ENCODE measurements at regions not wholly inside any gene's neighbourhood (a gene's known extent, or its start where the extent isn't known, plus 50 kb on each side); places are given as distances from the start of the nearest gene placed in this dataset.

- TF ChIP-seq, protein P1, sequence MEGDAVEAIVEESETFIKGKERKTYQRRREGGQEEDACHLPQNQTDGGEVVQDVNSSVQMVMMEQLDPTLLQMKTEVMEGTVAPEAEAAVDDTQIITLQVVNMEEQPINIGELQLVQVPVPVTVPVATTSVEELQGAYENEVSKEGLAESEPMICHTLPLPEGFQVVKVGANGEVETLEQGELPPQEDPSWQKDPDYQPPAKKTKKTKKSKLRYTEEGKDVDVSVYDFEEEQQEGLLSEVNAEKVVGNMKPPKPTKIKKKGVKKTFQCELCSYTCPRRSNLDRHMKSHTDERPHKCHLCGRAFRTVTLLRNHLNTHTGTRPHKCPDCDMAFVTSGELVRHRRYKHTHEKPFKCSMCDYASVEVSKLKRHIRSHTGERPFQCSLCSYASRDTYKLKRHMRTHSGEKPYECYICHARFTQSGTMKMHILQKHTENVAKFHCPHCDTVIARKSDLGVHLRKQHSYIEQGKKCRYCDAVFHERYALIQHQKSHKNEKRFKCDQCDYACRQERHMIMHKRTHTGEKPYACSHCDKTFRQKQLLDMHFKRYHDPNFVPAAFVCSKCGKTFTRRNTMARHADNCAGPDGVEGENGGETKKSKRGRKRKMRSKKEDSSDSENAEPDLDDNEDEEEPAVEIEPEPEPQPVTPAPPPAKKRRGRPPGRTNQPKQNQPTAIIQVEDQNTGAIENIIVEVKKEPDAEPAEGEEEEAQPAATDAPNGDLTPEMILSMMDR (IDR thresholded peaks at IDR 0.05; ENCODE audit: borderline replicate concordance, extremely low read depth, low read length, poor library complexity, severe bottlenecking), result no peak
- no peak for TF ChIP-seq EZH2 (IDR thresholded peaks at IDR 0.05; ENCODE audit: borderline replicate concordance, low read depth, low read length, severe bottlenecking)
These were observed 73.2 kb upstream of the MEDAG start for GRCh38 chr13:30832845-30833332.
